Fibroblast of lung (primary cell): ENCODE measurements at regions not wholly inside any gene's neighbourhood (a gene's known extent, or its start where the extent isn't known, plus 50 kb on each side); places are given as distances from the start of the nearest gene placed in this dataset.

Experiments used
- DNase-seq, 2 donors: peaks; one replicate each; pipeline versions ENCODE4 v3.0.0 to v3.0.0-alpha.2; 2010; ENCODE audit warnings: low read depth in 2 of 2
- H2AFZ ChIP-seq: 2 replicates; pipeline ENCODE4 v1.5.1; 2012; ENCODE audit warnings: low read length, control low read depth, inconsistent platforms
- H3K27ac ChIP-seq: 2 replicates; pipeline ENCODE4 v1.5.1; 2011; ENCODE audit warnings: low read length, control low read depth; ENCODE audit not compliant: insufficient read depth
- H3K27me3 ChIP-seq: 2 replicates; pipeline ENCODE4 v1.5.1; 2011; ENCODE audit warnings: mild to moderate bottlenecking, low read length; ENCODE audit not compliant: control insufficient read depth, insufficient read depth
- H3K36me3 ChIP-seq: 2 replicates; pipeline ENCODE4 v1.5.1; 2011; ENCODE audit warnings: low read length; ENCODE audit not compliant: control insufficient read depth, insufficient read depth
- H3K4me1 ChIP-seq: 2 replicates; pipeline ENCODE4 v1.5.1; 2011; ENCODE audit warnings: low read length; ENCODE audit not compliant: control insufficient read depth, insufficient read depth; ENCODE audit errors: extremely low read depth
- H3K4me2 ChIP-seq: 2 replicates; pipeline ENCODE4 v1.5.1; 2011; ENCODE audit warnings: low read length, control low read depth; ENCODE audit not compliant: insufficient read depth; ENCODE audit errors: extremely low read depth
- H3K4me3 ChIP-seq, 4 experiments: fragments of 200-600 bp in 1 of 4; sonication (generic) in 1 of 4; replicated peaks in 1 of 4; 2 replicates each; pipeline ENCODE4 v1.5.1; 2011 to 2016; ENCODE audit warnings: low read length in 4 of 4, low read depth in 3 of 4, mild to moderate bottlenecking in 3 of 4, control low read depth in 2 of 4, inconsistent platforms in 1 of 4, mixed read lengths in 1 of 4; ENCODE audit not compliant: insufficient read depth in 1 of 4; ENCODE audit errors: control extremely low read depth in 1 of 4
- H3K79me2 ChIP-seq: 2 replicates; pipeline ENCODE4 v1.5.1; 2012; ENCODE audit warnings: mild to moderate bottlenecking, low read length, inconsistent platforms; ENCODE audit not compliant: control insufficient read depth, insufficient read depth
- H3K9ac ChIP-seq: 2 replicates; pipeline ENCODE4 v1.5.1; 2011; ENCODE audit warnings: mild to moderate bottlenecking, low read length, control low read depth; ENCODE audit not compliant: insufficient read depth
- H3K9me3 ChIP-seq: 2 replicates; pipeline ENCODE4 v1.5.1; 2012; ENCODE audit warnings: low read depth, low read length; ENCODE audit not compliant: control insufficient read depth, insufficient read depth
- H4K20me1 ChIP-seq: 2 replicates; pipeline ENCODE4 v1.5.1; 2011; ENCODE audit warnings: low read length; ENCODE audit not compliant: control insufficient read depth, insufficient read depth; ENCODE audit errors: extremely low read depth
- CTCF ChIP-seq, 2 donors: IDR thresholded peaks in 1 of 2; conservative IDR thresholded peaks in 1 of 2; 1 replicate in 1 of 2; 2 replicates in 1 of 2; pipeline ENCODE4 v1.5.1; 2011 to 2012; ENCODE audit warnings: low read length in 2 of 2, control low read depth in 1 of 2, inconsistent platforms in 1 of 2, low read depth in 1 of 2, mild to moderate bottlenecking in 1 of 2
- EZH2 ChIP-seq: IDR thresholded peaks from 2 replicates; pipeline ENCODE4 v1.5.1; 2012; ENCODE audit warnings: low read length, control low read depth, mild to moderate bottlenecking; ENCODE audit errors: missing control alignments

- H2AFZ ChIP-seq, result no peak overlapping the region
- no peak overlapping the region for H3K4me3 ChIP-seq
- DNase-seq, result no peak
- no peaks in the 10 kb centered on the region for H3K36me3 ChIP-seq
- no peaks in the 10 kb centered on the region for H3K79me2 ChIP-seq
- H3K27ac ChIP-seq, result no peak overlapping the region
- no peaks in the 10 kb centered on the region for H3K9me3 ChIP-seq
- no peak for TF ChIP-seq CTCF (conservative IDR thresholded peaks at IDR 0.05 in 1 of 2, IDR thresholded peaks at IDR 0.05 in 1 of 2; ENCODE audit: low read depth in 1 of 2, low read length in 2 of 2)
- TF ChIP-seq EZH2, result no peak
- H3K4me2 ChIP-seq, result no peak overlapping the region
- H3K4me1 ChIP-seq, result no peaks in the 10 kb centered on the region
- no peaks in the 10 kb centered on the region for H4K20me1 ChIP-seq
- no peak overlapping the region for H3K9ac ChIP-seq
- no peaks in the 10 kb centered on the region for H3K27me3 ChIP-seq
Observed at GRCh38 chr5:16392718-16393117, 72.9 kb downstream of the ZNF622 start.

- no peaks in the 10 kb centered on the region for H4K20me1 ChIP-seq
- no peak overlapping the region for H3K27ac ChIP-seq
- DNase-seq, result no peak
- no peak overlapping the region for H2AFZ ChIP-seq
- no peaks in the 10 kb centered on the region for H3K79me2 ChIP-seq
- no peak for TF ChIP-seq CTCF (conservative IDR thresholded peaks at IDR 0.05 in 1 of 2, IDR thresholded peaks at IDR 0.05 in 1 of 2; ENCODE audit: low read depth in 1 of 2, low read length in 2 of 2)
- TF ChIP-seq EZH2, result no peak
- H3K4me2 ChIP-seq, result no peak overlapping the region
- H3K9me3 ChIP-seq, result no peaks in the 10 kb centered on the region
- no peak overlapping the region for H3K4me3 ChIP-seq
- no peaks in the 10 kb centered on the region for H3K36me3 ChIP-seq
- H3K9ac ChIP-seq, result no peak overlapping the region
- no peaks in the 10 kb centered on the region for H3K27me3 ChIP-seq
- H3K4me1 ChIP-seq, result no peaks in the 10 kb centered on the region
Observed at GRCh38 chr5:16391858-16392649, 73.5 kb downstream of the ZNF622 start.

- no peaks in the 10 kb centered on the region for H3K4me1 ChIP-seq
- no peaks in the 10 kb centered on the region for H4K20me1 ChIP-seq
- no peaks in the 10 kb centered on the region for H3K79me2 ChIP-seq
- H2AFZ ChIP-seq, result no peak overlapping the region
- no peaks in the 10 kb centered on the region for H3K36me3 ChIP-seq
- DNase-seq, result no peak
- H3K27me3 ChIP-seq, result no peaks in the 10 kb centered on the region
- no peaks in the 10 kb centered on the region for H3K9me3 ChIP-seq
- no peak overlapping the region for H3K4me3 ChIP-seq
- TF ChIP-seq EZH2 (no peak), CTCF (conservative IDR thresholded peaks at IDR 0.05 in 1 of 2, IDR thresholded peaks at IDR 0.05 in 1 of 2; ENCODE audit: low read depth in 1 of 2, low read length in 2 of 2) (no peak)
- H3K9ac ChIP-seq, result no peak overlapping the region
- H3K4me2 ChIP-seq, result no peak overlapping the region
- H3K27ac ChIP-seq, result no peak overlapping the region
Observed at GRCh38 chr5:16390825-16391224, 74.8 kb downstream of the ZNF622 start.
